Tibial nerve (tissue), 3 donors: ENCODE measurements at regions not wholly inside any gene's neighbourhood (a gene's known extent, or its start where the extent isn't known, plus 50 kb on each side); places are given as distances from the start of the nearest gene placed in this dataset.

Experiments
- POLR2A ChIP-seq, 2 donors: fragments of 450-650 bp; IDR thresholded peaks; one replicate each; pipeline ENCODE4 v1.6.1; 2017; ENCODE audit warnings: antibody characterized with exemption in 2 of 2, mild to moderate bottlenecking in 2 of 2, moderate library complexity in 2 of 2
- TF ChIP-seq, protein P1 (sequence below), 5 experiments: fragments of 200-600 bp in 3 of 5; fragments of 450-650 bp in 2 of 5; sonication (generic) in 3 of 5; IDR thresholded peaks; one replicate each; pipeline ENCODE4 v1.5.1; 2016 to 2019; ENCODE audit warnings: antibody characterized with exemption in 5 of 5, mild to moderate bottlenecking in 3 of 5, moderate library complexity in 2 of 5

DNA sequence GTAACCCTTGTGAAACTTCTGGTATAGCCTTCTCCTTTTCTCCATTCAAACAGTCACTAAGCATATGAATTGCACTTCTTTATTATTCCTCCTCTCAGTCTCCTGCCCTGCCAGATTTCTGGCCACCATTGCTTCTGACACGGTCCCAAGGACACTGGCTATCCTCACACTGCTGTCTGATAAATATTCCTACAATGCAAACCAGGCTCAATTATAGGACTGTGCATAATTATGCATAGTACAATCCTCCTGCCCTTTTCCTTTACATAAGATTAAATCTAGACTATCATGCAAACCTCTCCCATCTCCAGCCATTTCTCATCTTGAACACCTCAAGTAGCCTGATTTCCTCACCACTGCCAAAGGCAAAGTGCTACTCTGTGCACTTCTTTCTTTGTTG lies 704.3 kb upstream of the ADAMTS5 start:
- TF ChIP-seq, protein P1, sequence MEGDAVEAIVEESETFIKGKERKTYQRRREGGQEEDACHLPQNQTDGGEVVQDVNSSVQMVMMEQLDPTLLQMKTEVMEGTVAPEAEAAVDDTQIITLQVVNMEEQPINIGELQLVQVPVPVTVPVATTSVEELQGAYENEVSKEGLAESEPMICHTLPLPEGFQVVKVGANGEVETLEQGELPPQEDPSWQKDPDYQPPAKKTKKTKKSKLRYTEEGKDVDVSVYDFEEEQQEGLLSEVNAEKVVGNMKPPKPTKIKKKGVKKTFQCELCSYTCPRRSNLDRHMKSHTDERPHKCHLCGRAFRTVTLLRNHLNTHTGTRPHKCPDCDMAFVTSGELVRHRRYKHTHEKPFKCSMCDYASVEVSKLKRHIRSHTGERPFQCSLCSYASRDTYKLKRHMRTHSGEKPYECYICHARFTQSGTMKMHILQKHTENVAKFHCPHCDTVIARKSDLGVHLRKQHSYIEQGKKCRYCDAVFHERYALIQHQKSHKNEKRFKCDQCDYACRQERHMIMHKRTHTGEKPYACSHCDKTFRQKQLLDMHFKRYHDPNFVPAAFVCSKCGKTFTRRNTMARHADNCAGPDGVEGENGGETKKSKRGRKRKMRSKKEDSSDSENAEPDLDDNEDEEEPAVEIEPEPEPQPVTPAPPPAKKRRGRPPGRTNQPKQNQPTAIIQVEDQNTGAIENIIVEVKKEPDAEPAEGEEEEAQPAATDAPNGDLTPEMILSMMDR (IDR thresholded peaks at IDR 0.05) = no peak
- no peak for TF ChIP-seq POLR2A (IDR thresholded peaks at IDR 0.05)
